Mesenchymal stem cell (in vitro differentiated cells and primary cell): ENCODE measurements at regions not wholly inside any gene's neighbourhood (a gene's known extent, or its start where the extent isn't known, plus 50 kb on each side); places are given as distances from the start of the nearest gene placed in this dataset.

ENCODE experiments used
- DNase-seq: peaks from one replicate; pipeline ENCODE4 v3.0.0-alpha.2; 2013
- H2AFZ ChIP-seq: one replicate; pipeline ENCODE4 v1.6.1; 2013; ENCODE audit warnings: low read depth, mild to moderate bottlenecking, control low read depth, inconsistent platforms, low read length, moderate library complexity
- H2AK5ac ChIP-seq: 2 replicates; pipeline ENCODE4 v1.6.1; 2013; ENCODE audit warnings: low read length, moderate library complexity, mild to moderate bottlenecking, inconsistent platforms; ENCODE audit not compliant: severe bottlenecking
- H2BK120ac ChIP-seq: one replicate; pipeline ENCODE4 v1.6.1; 2013; ENCODE audit warnings: low read depth, mild to moderate bottlenecking, inconsistent platforms, low read length, moderate library complexity
- H2BK12ac ChIP-seq, 2 experiments: one replicate each; pipeline ENCODE4 v1.6.1; 2013; ENCODE audit warnings: inconsistent platforms in 2 of 2, low read length in 2 of 2, mild to moderate bottlenecking in 2 of 2, moderate library complexity in 2 of 2, control low read depth in 1 of 2
- H2BK15ac ChIP-seq: one replicate; pipeline ENCODE4 v1.6.1; 2013; ENCODE audit warnings: mild to moderate bottlenecking, low read depth, inconsistent platforms; ENCODE audit not compliant: poor library complexity, severe bottlenecking
- H2BK5ac ChIP-seq: 2 replicates; pipeline ENCODE4 v1.6.1; 2013; ENCODE audit warnings: low read depth, mild to moderate bottlenecking, low read length, control low read depth, inconsistent platforms; ENCODE audit not compliant: poor library complexity, severe bottlenecking
- H3K14ac ChIP-seq, 2 experiments: one replicate each; pipeline ENCODE4 v1.6.1; 2013; ENCODE audit warnings: inconsistent platforms in 2 of 2, low read length in 2 of 2, control low read depth in 1 of 2, mild to moderate bottlenecking in 1 of 2, moderate library complexity in 1 of 2
- H3K18ac ChIP-seq, 2 experiments: one replicate each; pipeline ENCODE4 v1.6.1; 2013; ENCODE audit warnings: inconsistent platforms in 2 of 2, low read length in 2 of 2, control low read depth in 1 of 2, low read depth in 1 of 2, mild to moderate bottlenecking in 1 of 2
- H3K23ac ChIP-seq, 2 experiments: one replicate each; pipeline ENCODE4 v1.6.1; 2013; ENCODE audit warnings: inconsistent platforms in 2 of 2, low read length in 2 of 2, mild to moderate bottlenecking in 2 of 2, moderate library complexity in 2 of 2, control low read depth in 1 of 2
- H3K27ac ChIP-seq: 2 replicates; pipeline ENCODE4 v1.5.1; 2013; ENCODE audit warnings: mild to moderate bottlenecking, moderate library complexity, low read length, control low read depth, inconsistent platforms; ENCODE audit not compliant: poor library complexity, severe bottlenecking
- H3K27me3 ChIP-seq, 2 experiments: 2 replicates each; pipeline versions ENCODE4 v1.6.1 to v1.7.0; 2013; ENCODE audit warnings: low read length in 2 of 2, mild to moderate bottlenecking in 2 of 2, moderate library complexity in 2 of 2, control low read depth in 1 of 2, inconsistent platforms in 1 of 2; ENCODE audit not compliant: control insufficient read depth in 1 of 2, insufficient read depth in 1 of 2
- H3K36me3 ChIP-seq, 2 experiments: 2 replicates each; pipeline versions ENCODE4 v1.6.1 to v1.7.0; 2013; ENCODE audit warnings: low read length in 2 of 2, control low read depth in 1 of 2, inconsistent platforms in 1 of 2, low read depth in 1 of 2, mild to moderate bottlenecking in 1 of 2; ENCODE audit not compliant: insufficient read depth in 2 of 2, control insufficient read depth in 1 of 2
- H3K4ac ChIP-seq, 2 experiments: one replicate each; pipeline ENCODE4 v1.6.1; 2013; ENCODE audit warnings: inconsistent platforms in 2 of 2, low read length in 2 of 2, mild to moderate bottlenecking in 2 of 2, moderate library complexity in 2 of 2, control low read depth in 1 of 2, low read depth in 1 of 2
- H3K4me1 ChIP-seq: 2 replicates; pipeline ENCODE4 v1.6.1; 2013; ENCODE audit warnings: low read depth, low read length, control low read depth; ENCODE audit not compliant: control insufficient read depth, insufficient read depth
- H3K4me2 ChIP-seq: 2 replicates; pipeline ENCODE4 v1.6.1; 2013; ENCODE audit warnings: low read length, mild to moderate bottlenecking, inconsistent platforms; ENCODE audit not compliant: poor library complexity, severe bottlenecking
- H3K4me3 ChIP-seq, 2 experiments: 2 replicates each; pipeline versions ENCODE4 v1.5.1 to v1.7.0; 2013; ENCODE audit warnings: low read length in 2 of 2, mild to moderate bottlenecking in 2 of 2, control low read depth in 1 of 2, low read depth in 1 of 2; ENCODE audit not compliant: insufficient read depth in 1 of 2
- H3K79me1 ChIP-seq: replicated peaks from 2 replicates; pipeline ENCODE4 v1.6.1; 2013; ENCODE audit warnings: mild to moderate bottlenecking, control low read depth, low read length, inconsistent platforms; ENCODE audit not compliant: poor library complexity, severe bottlenecking
- H3K9ac ChIP-seq: 2 replicates; pipeline ENCODE4 v1.7.0; 2013; ENCODE audit warnings: mild to moderate bottlenecking, low read length, moderate library complexity
- H3K9me3 ChIP-seq: 2 replicates; pipeline ENCODE4 v1.7.0; 2013; ENCODE audit warnings: mild to moderate bottlenecking, low read length; ENCODE audit not compliant: control insufficient read depth
- H4K8ac ChIP-seq: one replicate; pipeline ENCODE4 v1.6.1; 2013; ENCODE audit warnings: inconsistent platforms, mild to moderate bottlenecking, low read length, moderate library complexity
- H4K91ac ChIP-seq: one replicate; pipeline ENCODE4 v1.6.1; 2013; ENCODE audit warnings: mild to moderate bottlenecking, low read length, inconsistent platforms
- WGBS: methylation state at CpG from one replicate; pipeline ENCODE4 v1.1.7; 2013; ENCODE audit warnings: mixed read lengths; 5-methylcytosine and 5-hydroxymethylcytosine counted together

GRCh38 chr7:50959560-50959959, 176.9 kb upstream of the GRB10 start:
- Histone ChIP-seq H3K9me3 (no peaks in the 10 kb centered on the region), H3K23ac (no peak overlapping the region), H4K91ac (no peak overlapping the region), H2BK5ac (no peak overlapping the region), H3K36me3 (no peaks in the 10 kb centered on the region), H3K4me3 (no peak overlapping the region), H3K79me1 (no peaks in the 10 kb centered on the region), H3K4ac (no peak overlapping the region), H2AFZ (no peak overlapping the region), H4K8ac (no peak overlapping the region), H2BK15ac (no peak overlapping the region), H2BK120ac (no peak overlapping the region), H2BK12ac (no peak overlapping the region), H3K18ac (no peak overlapping the region), H2AK5ac (no peak overlapping the region), H3K4me2 (no peak overlapping the region), H3K9ac (no peak overlapping the region), H3K14ac (no peak overlapping the region), H3K27me3 (no peaks in the 10 kb centered on the region), H3K27ac (no peak overlapping the region), H3K4me1 (peaks cover 25% of the 10 kb centered on the region)
- no peak for DNase-seq
- 90% methylated on average over 4 of the region's 4 CpGs for WGBS

GRCh38 chr7:50957855-50958254, 175.2 kb upstream of the GRB10 start:
- Histone ChIP-seq H3K79me1 (no peaks in the 10 kb centered on the region), H3K14ac (no peak overlapping the region), H2BK5ac (no peak overlapping the region), H3K27ac (no peak overlapping the region), H2BK120ac (no peak overlapping the region), H3K4ac (no peak overlapping the region), H4K8ac (no peak overlapping the region), H3K36me3 (no peaks in the 10 kb centered on the region), H3K27me3 (no peaks in the 10 kb centered on the region), H3K4me1 (peaks cover 28% of the 10 kb centered on the region), H3K9me3 (no peaks in the 10 kb centered on the region), H2AK5ac (no peak overlapping the region), H4K91ac (no peak overlapping the region), H3K23ac (no peak overlapping the region), H2AFZ (no peak overlapping the region), H3K18ac (no peak overlapping the region), H2BK15ac (no peak overlapping the region), H3K9ac (no peak overlapping the region), H3K4me3 (no peak overlapping the region), H3K4me2 (no peak overlapping the region), H2BK12ac (no peak overlapping the region)
- DNase-seq = no peak
- 82% methylated on average over 2 of the region's 3 CpGs for WGBS

- Histone ChIP-seq H3K4me1 (peaks cover 25% of the 10 kb centered on the region), H2AFZ (no peak overlapping the region), H2BK5ac (no peak overlapping the region), H2BK12ac (no peak overlapping the region), H3K79me1 (no peaks in the 10 kb centered on the region), H3K36me3 (no peaks in the 10 kb centered on the region), H3K27ac (no peak overlapping the region), H2BK120ac (no peak overlapping the region), H3K4ac (no peak overlapping the region), H4K91ac (no peak overlapping the region), H3K23ac (no peak overlapping the region), H3K14ac (no peak overlapping the region), H2AK5ac (no peak overlapping the region), H3K4me2 (no peak overlapping the region), H2BK15ac (no peak overlapping the region), H3K18ac (no peak overlapping the region), H3K4me3 (no peak overlapping the region), H3K27me3 (no peaks in the 10 kb centered on the region), H3K9me3 (no peaks in the 10 kb centered on the region), H4K8ac (no peak overlapping the region), H3K9ac (no peak overlapping the region)
- 68% methylated on average over 5 of the region's 6 CpGs for WGBS
- DNase-seq = no peak
These were observed 174.7 kb upstream of the GRB10 start for GRCh38 chr7:50957431-50957830.

GRCh38 chr7:50956522-50957155, 173.9 kb upstream of the GRB10 start:
- no peak overlapping the region for H2AFZ ChIP-seq
- H3K4me1 ChIP-seq = peaks cover 22% of the 10 kb centered on the region
- no peak overlapping the region for H3K27ac ChIP-seq
- WGBS = 90% methylated on average over 4 of the region's 8 CpGs
- H3K23ac ChIP-seq = no peak overlapping the region
- no peak overlapping the region for H3K4ac ChIP-seq
- no peaks in the 10 kb centered on the region for H3K79me1 ChIP-seq
- H3K9ac ChIP-seq = no peak overlapping the region
- no peak overlapping the region for H3K14ac ChIP-seq
- H2AK5ac ChIP-seq = no peak overlapping the region
- H2BK12ac ChIP-seq = no peak overlapping the region
- H2BK15ac ChIP-seq = no peak overlapping the region
- H4K91ac ChIP-seq = no peak overlapping the region
- no peaks in the 10 kb centered on the region for H3K27me3 ChIP-seq
- H3K4me3 ChIP-seq = no peak overlapping the region
- DNase-seq = no peak
- no peak overlapping the region for H4K8ac ChIP-seq
- no peak overlapping the region for H2BK5ac ChIP-seq
- no peaks in the 10 kb centered on the region for H3K36me3 ChIP-seq
- H3K4me2 ChIP-seq = no peak overlapping the region
- no peak overlapping the region for H3K18ac ChIP-seq
- H2BK120ac ChIP-seq = no peak overlapping the region
- H3K9me3 ChIP-seq = no peaks in the 10 kb centered on the region
